SU-DHL-6 (cell line): ENCODE measurements at regions not wholly inside any gene's neighbourhood (a gene's known extent, or its start where the extent isn't known, plus 50 kb on each side); places are given as distances from the start of the nearest gene placed in this dataset.

ENCODE experiments used
- H2AFZ ChIP-seq: fragments of 200-600 bp; sonication (generic); 2 replicates; pipeline ENCODE4 v1.6.1; 2014; ENCODE audit warnings: low read depth, mild to moderate bottlenecking, moderate library complexity, mixed read lengths, antibody characterized with exemption, low read length; ENCODE audit not compliant: severe bottlenecking
- H3F3A ChIP-seq: fragments of 200-600 bp; shearing (Covaris generic); 2 replicates; pipeline ENCODE4 v1.6.0; 2016; ENCODE audit warnings: antibody characterized with exemption, mild to moderate bottlenecking; ENCODE audit not compliant: insufficient read depth
- H3K27ac ChIP-seq: fragments of 200-600 bp; sonication (generic); 2 replicates; pipeline ENCODE4 v1.5.1; 2016; ENCODE audit warnings: low read depth, mild to moderate bottlenecking, low read length, moderate library complexity, mixed read lengths
- H3K27me3 ChIP-seq: fragments of 200-600 bp; sonication (generic), shearing (Covaris generic); 2 replicates; pipeline ENCODE4 v1.6.0; 2014; ENCODE audit warnings: mild to moderate bottlenecking, low read length
- H3K36me3 ChIP-seq: fragments of 200-600 bp; sonication (generic); 2 replicates; pipeline ENCODE4 v1.6.1; 2014; ENCODE audit warnings: mild to moderate bottlenecking, low read length, mixed read lengths
- H3K4me2 ChIP-seq: fragments of 300-600, 200-600 bp; shearing (Covaris generic), sonication (generic); 2 replicates; pipeline ENCODE4 v1.6.0; 2014; ENCODE audit warnings: low read length, low read depth, mild to moderate bottlenecking; ENCODE audit not compliant: poor library complexity, severe bottlenecking
- H3K4me3 ChIP-seq: fragments of 200-600 bp; sonication (generic); 2 replicates; pipeline ENCODE4 v1.5.1; 2014; ENCODE audit warnings: antibody characterized with exemption, low read length, mild to moderate bottlenecking, mixed read lengths; ENCODE audit not compliant: insufficient read depth, poor library complexity, severe bottlenecking
- H3K79me2 ChIP-seq: fragments of 200-600 bp; sonication (generic); 2 replicates; pipeline ENCODE4 v1.6.1; 2014; ENCODE audit warnings: mild to moderate bottlenecking, low read length, moderate library complexity; ENCODE audit not compliant: insufficient read depth
- H3K9ac ChIP-seq: fragments of 200-600 bp; sonication (generic); 2 replicates; pipeline ENCODE4 v1.7.0; 2014; ENCODE audit warnings: mild to moderate bottlenecking, low read length
- H3K9me2 ChIP-seq: fragments of 200-600 bp; sonication (generic); replicated peaks from 2 replicates; pipeline ENCODE4 v1.6.1; 2014; ENCODE audit warnings: low read length; ENCODE audit not compliant: insufficient read depth
- H3K9me3 ChIP-seq: fragments of 200-600 bp; sonication (generic); 2 replicates; pipeline ENCODE4 v1.6.1; 2014; ENCODE audit warnings: low read length, mixed read lengths; ENCODE audit not compliant: insufficient read depth
- H4K20me1 ChIP-seq: fragments of 200-600 bp; sonication (generic); 2 replicates; pipeline ENCODE4 v1.6.1; 2014; ENCODE audit warnings: low read depth, mild to moderate bottlenecking, antibody characterized with exemption, low read length, moderate library complexity, mixed read lengths
- EZH2phosphoT487 ChIP-seq: fragments of 200-600 bp; sonication (generic), shearing (Covaris generic); conservative IDR thresholded peaks from 2 replicates; pipeline ENCODE4 v1.6.1; 2018; ENCODE audit warnings: mild to moderate bottlenecking, antibody characterized with exemption, low read length, moderate library complexity, mixed read lengths
- TF ChIP-seq, protein P1 (sequence below): fragments of 200-600 bp; sonication (generic); IDR thresholded peaks from one replicate; pipeline ENCODE4 v1.5.1; 2017; ENCODE audit warnings: antibody characterized with exemption, mild to moderate bottlenecking, low read length, moderate library complexity; ENCODE audit not compliant: insufficient read depth, poor library complexity, severe bottlenecking

DNA sequence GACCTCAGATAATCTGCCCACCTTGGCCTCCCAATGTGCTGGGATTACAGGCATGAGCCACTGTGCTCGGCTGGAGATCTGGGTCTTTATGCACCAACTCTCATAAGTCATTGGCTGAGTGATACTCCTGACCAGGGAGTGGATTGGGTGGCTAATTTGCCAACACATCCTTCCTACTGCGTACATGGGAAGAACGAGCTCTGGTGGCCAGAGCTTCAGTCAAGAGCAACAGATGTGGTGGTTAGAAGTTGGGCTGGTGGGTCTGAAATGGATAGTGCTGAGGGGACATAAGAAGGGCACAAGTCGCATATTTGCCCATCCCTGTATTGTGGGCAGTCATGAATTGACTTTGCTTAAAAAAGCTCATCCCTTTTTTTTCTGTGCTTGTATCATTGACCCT, 74.1 kb upstream of the AMPD3 start:
- H2AFZ ChIP-seq = no peak overlapping the region
- no peak for TF ChIP-seq EZH2phosphoT487

DNA sequence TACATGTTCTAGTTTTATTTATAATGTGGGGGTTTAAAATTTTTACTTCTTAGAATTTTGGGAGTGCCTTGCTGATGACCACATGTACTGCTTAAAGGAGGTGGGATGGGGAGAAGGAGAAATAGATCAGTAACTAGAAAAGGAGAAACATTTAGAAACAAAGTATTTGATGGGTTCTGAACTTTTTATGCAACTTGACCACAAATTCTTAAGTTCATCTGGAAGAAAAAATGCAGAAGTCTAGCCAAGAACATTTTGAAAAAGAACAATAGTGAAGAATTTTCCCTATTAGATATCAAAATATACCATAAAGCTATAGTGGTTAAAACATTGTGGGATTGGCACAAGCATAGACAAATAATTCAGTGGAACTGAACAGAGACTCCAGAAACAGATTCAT, 73.3 kb upstream of the AMPD3 start:
- TF ChIP-seq EZH2phosphoT487 = no peak
- TF ChIP-seq, protein P1, sequence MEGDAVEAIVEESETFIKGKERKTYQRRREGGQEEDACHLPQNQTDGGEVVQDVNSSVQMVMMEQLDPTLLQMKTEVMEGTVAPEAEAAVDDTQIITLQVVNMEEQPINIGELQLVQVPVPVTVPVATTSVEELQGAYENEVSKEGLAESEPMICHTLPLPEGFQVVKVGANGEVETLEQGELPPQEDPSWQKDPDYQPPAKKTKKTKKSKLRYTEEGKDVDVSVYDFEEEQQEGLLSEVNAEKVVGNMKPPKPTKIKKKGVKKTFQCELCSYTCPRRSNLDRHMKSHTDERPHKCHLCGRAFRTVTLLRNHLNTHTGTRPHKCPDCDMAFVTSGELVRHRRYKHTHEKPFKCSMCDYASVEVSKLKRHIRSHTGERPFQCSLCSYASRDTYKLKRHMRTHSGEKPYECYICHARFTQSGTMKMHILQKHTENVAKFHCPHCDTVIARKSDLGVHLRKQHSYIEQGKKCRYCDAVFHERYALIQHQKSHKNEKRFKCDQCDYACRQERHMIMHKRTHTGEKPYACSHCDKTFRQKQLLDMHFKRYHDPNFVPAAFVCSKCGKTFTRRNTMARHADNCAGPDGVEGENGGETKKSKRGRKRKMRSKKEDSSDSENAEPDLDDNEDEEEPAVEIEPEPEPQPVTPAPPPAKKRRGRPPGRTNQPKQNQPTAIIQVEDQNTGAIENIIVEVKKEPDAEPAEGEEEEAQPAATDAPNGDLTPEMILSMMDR = no peak
- Histone ChIP-seq H3F3A (no peaks in the 10 kb centered on the region), H3K9me3 (no peaks in the 10 kb centered on the region), H3K27ac (no peak overlapping the region), H3K9me2 (no peaks in the 10 kb centered on the region), H3K79me2 (no peaks in the 10 kb centered on the region), H3K27me3 (no peaks in the 10 kb centered on the region), H3K4me2 (no peak overlapping the region), H3K9ac (no peak overlapping the region), H2AFZ (no peak overlapping the region), H3K36me3 (no peaks in the 10 kb centered on the region), H3K4me3 (no peak overlapping the region), H4K20me1 (no peaks in the 10 kb centered on the region)

More for the DNA sequence above, 74.1 kb upstream of the AMPD3 start:
- Histone ChIP-seq H3K27ac (no peak overlapping the region), H3K4me3 (no peak overlapping the region), H3K4me2 (no peak overlapping the region), H3F3A (no peaks in the 10 kb centered on the region), H3K27me3 (no peaks in the 10 kb centered on the region), H3K9ac (no peak overlapping the region), H3K9me3 (no peaks in the 10 kb centered on the region), H3K36me3 (no peaks in the 10 kb centered on the region), H3K9me2 (no peaks in the 10 kb centered on the region), H4K20me1 (no peaks in the 10 kb centered on the region), H3K79me2 (no peaks in the 10 kb centered on the region)

DNA sequence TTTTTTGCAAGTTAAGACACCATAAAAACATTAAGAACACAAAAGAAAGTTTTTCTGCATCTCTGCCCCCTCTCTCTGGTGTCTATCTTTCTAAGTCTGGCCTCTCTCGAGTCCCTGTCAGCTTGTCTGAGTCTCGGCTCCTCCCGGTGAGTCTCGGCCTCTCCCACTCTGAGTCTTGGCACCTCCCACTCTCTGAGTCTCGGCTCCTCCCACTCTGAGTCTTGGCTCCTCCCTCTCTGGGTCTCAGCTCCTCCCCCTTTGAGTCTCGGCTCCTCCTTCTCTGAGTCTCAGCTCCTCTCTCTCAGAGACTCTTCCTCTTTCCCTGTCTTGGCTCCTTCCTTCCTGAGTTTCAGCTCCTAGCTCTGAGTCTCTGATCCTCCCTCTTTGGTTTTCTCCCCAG, 72.5 kb upstream of the AMPD3 start:
- Histone ChIP-seq H3K4me3 (no peak overlapping the region), H3K36me3 (no peaks in the 10 kb centered on the region), H3K27me3 (no peaks in the 10 kb centered on the region), H4K20me1 (no peaks in the 10 kb centered on the region), H3K4me2 (no peak overlapping the region), H2AFZ (no peak overlapping the region), H3K79me2 (no peaks in the 10 kb centered on the region), H3F3A (no peaks in the 10 kb centered on the region), H3K9me3 (no peaks in the 10 kb centered on the region), H3K9me2 (no peaks in the 10 kb centered on the region), H3K27ac (no peak overlapping the region), H3K9ac (no peak overlapping the region)
- no peak for TF ChIP-seq EZH2phosphoT487
- TF ChIP-seq, protein P1 = no peak

DNA sequence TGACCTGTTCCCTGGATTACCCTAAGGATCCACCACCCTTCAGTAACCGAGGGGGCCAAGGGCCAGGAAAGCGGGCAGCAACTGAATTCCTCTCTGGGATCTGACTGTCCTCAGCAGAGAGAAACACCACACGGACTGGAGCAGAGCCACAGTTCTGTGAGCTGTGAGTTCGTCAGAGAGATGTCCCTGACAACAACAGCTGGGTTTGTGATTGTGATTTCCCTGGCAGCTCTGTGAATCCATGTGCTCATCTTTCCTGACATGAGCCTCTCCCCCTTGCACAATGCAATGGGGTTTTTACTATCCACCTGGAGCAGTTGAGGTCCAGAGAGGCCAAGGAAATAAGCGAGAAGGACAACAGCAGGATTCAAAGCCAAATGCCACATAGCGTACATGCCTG, 69.4 kb upstream of the AMPD3 start:
- Histone ChIP-seq H3K9me2 (no peaks in the 10 kb centered on the region), H3F3A (no peaks in the 10 kb centered on the region), H3K36me3 (no peaks in the 10 kb centered on the region), H3K79me2 (no peaks in the 10 kb centered on the region), H3K9me3 (peaks cover 2% of the 10 kb centered on the region; the same call in 1 of the 2 replicates), H3K27me3 (no peaks in the 10 kb centered on the region), H2AFZ (no peak overlapping the region), H3K4me3 (no peak overlapping the region), H3K4me2 (no peak overlapping the region), H3K27ac (no peak overlapping the region), H3K9ac (no peak overlapping the region), H4K20me1 (no peaks in the 10 kb centered on the region)
- no peak for TF ChIP-seq EZH2phosphoT487
- TF ChIP-seq, protein P1 = no peak
